Gastroesophageal sphincter (tissue), 3 donors: ENCODE measurements at regions not wholly inside any gene's neighbourhood (a gene's known extent, or its start where the extent isn't known, plus 50 kb on each side); places are given as distances from the start of the nearest gene placed in this dataset.

Experiments
- EP300 ChIP-seq: sonication (generic); formaldehyde crosslinking; IDR thresholded peaks from one replicate; pipeline ENCODE4 v1.6.1; 2017; ENCODE audit warnings: antibody characterized with exemption, mild to moderate bottlenecking
- POLR2A ChIP-seq, 2 donors: fragments of 450-650 bp; IDR thresholded peaks; one replicate each; pipeline ENCODE4 v1.6.1; 2017; ENCODE audit warnings: antibody characterized with exemption in 2 of 2, mild to moderate bottlenecking in 2 of 2, moderate library complexity in 1 of 2
- POLR2AphosphoS5 ChIP-seq: sonication (generic); formaldehyde crosslinking; IDR thresholded peaks from one replicate; pipeline ENCODE4 v1.6.1; 2017; ENCODE audit warnings: antibody characterized with exemption
- TF ChIP-seq, protein P1 (sequence below), 4 experiments: fragments of 200-600 bp in 2 of 4; fragments of 450-650 bp in 2 of 4; sonication (generic) in 1 of 4; IDR thresholded peaks; one replicate each; pipeline ENCODE4 v1.5.1; 2017 to 2019; ENCODE audit warnings: antibody characterized with exemption in 4 of 4, mild to moderate bottlenecking in 2 of 4, moderate library complexity in 2 of 4

- TF ChIP-seq POLR2AphosphoS5 (no peak), POLR2A (IDR thresholded peaks at IDR 0.05) (no peak), EP300 (no peak)
- TF ChIP-seq, protein P1, sequence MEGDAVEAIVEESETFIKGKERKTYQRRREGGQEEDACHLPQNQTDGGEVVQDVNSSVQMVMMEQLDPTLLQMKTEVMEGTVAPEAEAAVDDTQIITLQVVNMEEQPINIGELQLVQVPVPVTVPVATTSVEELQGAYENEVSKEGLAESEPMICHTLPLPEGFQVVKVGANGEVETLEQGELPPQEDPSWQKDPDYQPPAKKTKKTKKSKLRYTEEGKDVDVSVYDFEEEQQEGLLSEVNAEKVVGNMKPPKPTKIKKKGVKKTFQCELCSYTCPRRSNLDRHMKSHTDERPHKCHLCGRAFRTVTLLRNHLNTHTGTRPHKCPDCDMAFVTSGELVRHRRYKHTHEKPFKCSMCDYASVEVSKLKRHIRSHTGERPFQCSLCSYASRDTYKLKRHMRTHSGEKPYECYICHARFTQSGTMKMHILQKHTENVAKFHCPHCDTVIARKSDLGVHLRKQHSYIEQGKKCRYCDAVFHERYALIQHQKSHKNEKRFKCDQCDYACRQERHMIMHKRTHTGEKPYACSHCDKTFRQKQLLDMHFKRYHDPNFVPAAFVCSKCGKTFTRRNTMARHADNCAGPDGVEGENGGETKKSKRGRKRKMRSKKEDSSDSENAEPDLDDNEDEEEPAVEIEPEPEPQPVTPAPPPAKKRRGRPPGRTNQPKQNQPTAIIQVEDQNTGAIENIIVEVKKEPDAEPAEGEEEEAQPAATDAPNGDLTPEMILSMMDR (IDR thresholded peaks at IDR 0.05): no peak
Measured at GRCh38 chr10:32111585-32111984, 55.4 kb upstream of the KIF5B start.
